CD14-positive monocyte (primary cell): ENCODE measurements at regions not wholly inside any gene's neighbourhood (a gene's known extent, or its start where the extent isn't known, plus 50 kb on each side); places are given as distances from the start of the nearest gene placed in this dataset.
A peak's percentile ranks its signal among the peaks of the same experiment; 100 is the strongest.

ENCODE experiments used
- DNase-seq, 3 donors: peaks; one replicate each; pipeline ENCODE4 v3.0.0-alpha.2; 2011 to 2022
- H2AFZ ChIP-seq: 2 replicates; pipeline ENCODE4 v1.6.0; 2012; ENCODE audit warnings: mild to moderate bottlenecking, low read depth, low read length, inconsistent platforms; ENCODE audit not compliant: insufficient read depth, poor library complexity, severe bottlenecking
- H3K27ac ChIP-seq, 2 donors: 1 replicate in 1 of 2; 2 replicates in 1 of 2; pipeline ENCODE4 v1.5.1; 2012 to 2013; ENCODE audit warnings: low read length in 2 of 2, control low read depth in 1 of 2, inconsistent platforms in 1 of 2, low read depth in 1 of 2, mild to moderate bottlenecking in 1 of 2
- H3K27me3 ChIP-seq, 2 donors: one replicate each; pipeline versions ENCODE4 v1.6.0 to v1.6.1; 2011 to 2013; ENCODE audit warnings: low read length in 2 of 2; ENCODE audit not compliant: control insufficient read depth in 2 of 2, insufficient read depth in 2 of 2
- H3K36me3 ChIP-seq, 2 donors: replicated peaks in 1 of 2; 1 replicate in 1 of 2; 2 replicates in 1 of 2; pipeline versions ENCODE4 v1.5.1 to v1.6.1; 2012 to 2013; ENCODE audit warnings: low read length in 2 of 2, control low read depth in 1 of 2, inconsistent platforms in 1 of 2, mild to moderate bottlenecking in 1 of 2; ENCODE audit not compliant: insufficient read depth in 2 of 2, control insufficient read depth in 1 of 2
- H3K4me1 ChIP-seq, 2 donors: 1 replicate in 1 of 2; 2 replicates in 1 of 2; pipeline versions ENCODE4 v1.5.1 to v1.6.1; 2012 to 2013; ENCODE audit warnings: low read length in 2 of 2, control low read depth in 1 of 2, inconsistent platforms in 1 of 2, mild to moderate bottlenecking in 1 of 2, moderate library complexity in 1 of 2; ENCODE audit not compliant: insufficient read depth in 2 of 2, control insufficient read depth in 1 of 2
- H3K4me2 ChIP-seq: replicated peaks from 2 replicates; pipeline ENCODE3; 2012; ENCODE audit warnings: low read length, moderate library complexity, mild to moderate bottlenecking; ENCODE audit not compliant: poor library complexity, severe bottlenecking; ENCODE audit errors: extremely low read depth
- H3K4me3 ChIP-seq, 3 experiments: fragments of 200-600 bp in 1 of 3; sonication (generic) in 1 of 3; replicated peaks in 1 of 3; 1 replicate in 2 of 3; 2 replicates in 1 of 3; pipeline ENCODE4 v1.5.1; 2011 to 2013; ENCODE audit warnings: low read length in 3 of 3, mild to moderate bottlenecking in 3 of 3, control low read depth in 2 of 3, low read depth in 2 of 3, inconsistent platforms in 1 of 3, moderate library complexity in 1 of 3
- H3K79me2 ChIP-seq: 2 replicates; pipeline ENCODE4 v1.6.0; 2012; ENCODE audit warnings: mild to moderate bottlenecking, control low read depth, inconsistent platforms, low read length, moderate library complexity; ENCODE audit not compliant: insufficient read depth
- H3K9ac ChIP-seq: 2 replicates; pipeline ENCODE4 v1.6.0; 2017; ENCODE audit warnings: low read length, mild to moderate bottlenecking; ENCODE audit not compliant: insufficient read depth, poor library complexity, severe bottlenecking
- H3K9me3 ChIP-seq, 2 donors: replicated peaks in 1 of 2; 1 replicate in 1 of 2; 2 replicates in 1 of 2; pipeline versions ENCODE4 v1.5.1 to v1.6.1; 2012 to 2013; ENCODE audit warnings: low read length in 2 of 2, control low read depth in 1 of 2; ENCODE audit not compliant: control insufficient read depth in 1 of 2, insufficient read depth in 1 of 2
- H4K20me1 ChIP-seq: 2 replicates; pipeline ENCODE4 v1.6.0; 2012; ENCODE audit warnings: mild to moderate bottlenecking, low read length, control low read depth, moderate library complexity; ENCODE audit not compliant: insufficient read depth
- H3K27ac Mint-ChIP-seq, 7 donors: one replicate each; pipeline ENCODE4 v1.8.0; 2020; ENCODE audit warnings: mild to moderate bottlenecking in 7 of 7, mixed read lengths in 7 of 7, moderate library complexity in 6 of 7, inconsistent platforms in 2 of 7
- H3K27me3 Mint-ChIP-seq, 3 donors: one replicate each; pipeline ENCODE4 v1.8.0; 2021 to 2022; ENCODE audit warnings: low read depth in 3 of 3, mild to moderate bottlenecking in 3 of 3, mixed read lengths in 3 of 3, moderate library complexity in 3 of 3, inconsistent platforms in 1 of 3
- H3K36me3 Mint-ChIP-seq, 2 donors: one replicate each; pipeline ENCODE4 v1.8.0; 2020; ENCODE audit warnings: mixed read lengths in 2 of 2, inconsistent platforms in 1 of 2, mild to moderate bottlenecking in 1 of 2
- H3K4me1 Mint-ChIP-seq: one replicate; pipeline ENCODE4 v1.8.0; 2020; ENCODE audit warnings: mild to moderate bottlenecking, mixed read lengths
- H3K4me3 Mint-ChIP-seq, 2 donors: one replicate each; pipeline ENCODE4 v1.8.0; 2020; ENCODE audit warnings: mild to moderate bottlenecking in 2 of 2, mixed read lengths in 2 of 2, moderate library complexity in 1 of 2
- H3K9me3 Mint-ChIP-seq, 7 donors: one replicate each; pipeline ENCODE4 v1.8.0; 2020 to 2022; ENCODE audit warnings: mixed read lengths in 7 of 7, mild to moderate bottlenecking in 6 of 7, moderate library complexity in 6 of 7, inconsistent platforms in 2 of 7
- WGBS: methylation state at CpG from one replicate; pipeline ENCODE4 v1.1.5; 2013; ENCODE audit warnings: missing lambda C conversion rate; ENCODE audit not compliant: insufficient coverage; 5-methylcytosine and 5-hydroxymethylcytosine counted together
- intact Hi-C, 2 donors: fragments of 100-400 bp; cut with micrococcal nuclease; formaldehyde crosslinking; loops; one replicate each; pipeline versions ENCODE4 v1.15.0 to v1.15.1; 2023
- TF ChIP-seq, protein P1 (sequence below): fragments of 200-600 bp; IDR thresholded peaks from one replicate; pipeline ENCODE4 v1.8.0; 2022; ENCODE audit warnings: antibody characterized with exemption, mild to moderate bottlenecking

DNA sequence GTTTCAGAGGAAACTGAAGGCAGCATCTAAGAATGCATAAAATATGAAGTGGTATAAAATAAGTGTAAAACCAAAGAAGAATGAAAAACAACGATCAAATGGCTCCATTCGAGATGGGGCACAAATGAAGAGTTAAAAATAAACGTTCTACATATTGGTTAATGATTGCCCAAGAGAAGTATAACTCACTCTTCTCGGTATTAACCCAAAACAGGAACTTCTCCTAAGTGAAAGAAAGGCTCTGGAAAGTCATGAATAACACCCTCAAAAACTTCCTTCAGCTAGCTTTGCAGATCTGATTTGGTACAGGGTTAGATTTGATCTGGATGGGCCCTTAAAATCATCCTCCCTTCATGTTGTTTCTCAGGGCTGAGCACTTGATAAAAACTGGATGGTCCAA is 94.3 kb upstream of the ADO start:
- intact Hi-C loops: no loop called here
- no peaks in the 10 kb centered on the region for H3K27me3 ChIP-seq
- H3K4me1 Mint-ChIP-seq: peaks cover 33% of the 10 kb centered on the region
- peaks cover 37 to 42% of the 10 kb centered on the region in 2 donors for H3K4me1 ChIP-seq
- H3K27me3 Mint-ChIP-seq: peaks cover 0 to 2% (median 1%) of the 10 kb centered on the region in 3 donors
- no peaks in the 10 kb centered on the region for H3K36me3 Mint-ChIP-seq
- peak overlapping the region; percentile 57 for H2AFZ ChIP-seq
- H3K4me3 ChIP-seq: peak overlapping the region in 1 of 3 experiments; percentile 47
- no peaks in the 10 kb centered on the region for H3K36me3 ChIP-seq
- H3K79me2 ChIP-seq: no peaks in the 10 kb centered on the region
- no peak overlapping the region for H3K4me3 Mint-ChIP-seq
- peak overlapping the region; percentile 80 to 95 (median 91) for H3K27ac Mint-ChIP-seq
- WGBS: no CpG with 5 or more reads among the region's 4 CpGs
- H3K9ac ChIP-seq: no peak overlapping the region
- H3K27ac ChIP-seq: peak overlapping the region in 1 of 2 donors; percentile 72
- no peaks in the 10 kb centered on the region for H3K9me3 ChIP-seq
- no peaks in the 10 kb centered on the region for H4K20me1 ChIP-seq
- TF ChIP-seq, protein P1, sequence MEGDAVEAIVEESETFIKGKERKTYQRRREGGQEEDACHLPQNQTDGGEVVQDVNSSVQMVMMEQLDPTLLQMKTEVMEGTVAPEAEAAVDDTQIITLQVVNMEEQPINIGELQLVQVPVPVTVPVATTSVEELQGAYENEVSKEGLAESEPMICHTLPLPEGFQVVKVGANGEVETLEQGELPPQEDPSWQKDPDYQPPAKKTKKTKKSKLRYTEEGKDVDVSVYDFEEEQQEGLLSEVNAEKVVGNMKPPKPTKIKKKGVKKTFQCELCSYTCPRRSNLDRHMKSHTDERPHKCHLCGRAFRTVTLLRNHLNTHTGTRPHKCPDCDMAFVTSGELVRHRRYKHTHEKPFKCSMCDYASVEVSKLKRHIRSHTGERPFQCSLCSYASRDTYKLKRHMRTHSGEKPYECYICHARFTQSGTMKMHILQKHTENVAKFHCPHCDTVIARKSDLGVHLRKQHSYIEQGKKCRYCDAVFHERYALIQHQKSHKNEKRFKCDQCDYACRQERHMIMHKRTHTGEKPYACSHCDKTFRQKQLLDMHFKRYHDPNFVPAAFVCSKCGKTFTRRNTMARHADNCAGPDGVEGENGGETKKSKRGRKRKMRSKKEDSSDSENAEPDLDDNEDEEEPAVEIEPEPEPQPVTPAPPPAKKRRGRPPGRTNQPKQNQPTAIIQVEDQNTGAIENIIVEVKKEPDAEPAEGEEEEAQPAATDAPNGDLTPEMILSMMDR: no peak
- peak; percentile 64 to 87 (median 78) for DNase-seq
- peaks cover 0 to 8% (median 0%) of the 10 kb centered on the region in 7 donors for H3K9me3 Mint-ChIP-seq
- H3K4me2 ChIP-seq: peak overlapping the region; percentile 60

- Histone ChIP-seq H3K36me3 (no peaks in the 10 kb centered on the region), H3K4me1 (peaks cover 10 to 17% of the 10 kb centered on the region in 2 donors), H3K79me2 (no peaks in the 10 kb centered on the region), H3K27ac (no peak overlapping the region), H3K4me3 (no peak overlapping the region), H2AFZ (no peak overlapping the region), H3K9me3 (no peaks in the 10 kb centered on the region), H3K9ac (no peak overlapping the region), H3K4me2 (no peak overlapping the region), H4K20me1 (no peaks in the 10 kb centered on the region), H3K27me3 (peaks cover 0 to 2% of the 10 kb centered on the region in 2 donors)
- DNase-seq: no peak
- Mint-ChIP-seq H3K4me3 (no peak overlapping the region), H3K36me3 (no peaks in the 10 kb centered on the region), H3K4me1 (peaks cover 11% of the 10 kb centered on the region), H3K27me3 (peaks cover 0 to 2% (median 0%) of the 10 kb centered on the region in 3 donors), H3K9me3 (peaks cover 0 to 6% (median 0%) of the 10 kb centered on the region in 7 donors), H3K27ac (no peak overlapping the region)
- intact Hi-C loops: no loop called here
- TF ChIP-seq, protein P1: no peak
These were observed 89.1 kb upstream of the ADO start for GRCh38 chr10:62715383-62715782.
